OCI-LY1 (cell line): ENCODE measurements at regions not wholly inside any gene's neighbourhood (a gene's known extent, or its start where the extent isn't known, plus 50 kb on each side); places are given as distances from the start of the nearest gene placed in this dataset.

Experiments
- H2AFZ ChIP-seq: fragments of 200-600 bp; sonication (generic), shearing (Covaris generic); 2 replicates; pipeline ENCODE4 v1.6.0; 2014; ENCODE audit warnings: antibody characterized with exemption, mild to moderate bottlenecking, low read length
- H3F3A ChIP-seq: fragments of 200-600 bp; sonication (generic), shearing (Covaris generic); 2 replicates; pipeline ENCODE4 v1.6.0; 2014; ENCODE audit warnings: mild to moderate bottlenecking, antibody characterized with exemption, low read length, moderate library complexity; ENCODE audit not compliant: insufficient read depth
- H3K27ac ChIP-seq: fragments of 200-600 bp; sonication (generic); 2 replicates; pipeline ENCODE4 v1.5.1; 2014; ENCODE audit warnings: low read length, mixed run types, mild to moderate bottlenecking, low read depth; ENCODE audit not compliant: poor library complexity, severe bottlenecking
- H3K27me3 ChIP-seq: fragments of 200-600 bp; sonication (generic); 2 replicates; pipeline ENCODE4 v1.6.0; 2014; ENCODE audit warnings: antibody characterized with exemption, mild to moderate bottlenecking, low read length, moderate library complexity; ENCODE audit not compliant: insufficient read depth
- H3K36me3 ChIP-seq: fragments of 200-600 bp; sonication (generic); 2 replicates; pipeline ENCODE4 v1.6.1; 2014; ENCODE audit warnings: mild to moderate bottlenecking, antibody characterized with exemption, low read length, moderate library complexity, mixed read lengths; ENCODE audit not compliant: insufficient read depth
- H3K4me1 ChIP-seq: fragments of 200-600 bp; sonication (generic); 2 replicates; pipeline ENCODE4 v1.5.1; 2014; ENCODE audit warnings: mild to moderate bottlenecking, low read length, moderate library complexity; ENCODE audit not compliant: insufficient read depth, severe bottlenecking
- H3K4me2 ChIP-seq: fragments of 200-600 bp; sonication (generic), shearing (Covaris generic); 2 replicates; pipeline ENCODE4 v1.6.1; 2014; ENCODE audit warnings: low read length
- H3K4me3 ChIP-seq: fragments of 200-600 bp; sonication (generic); 2 replicates; pipeline ENCODE4 v1.5.1; 2014; ENCODE audit warnings: low read length, low read depth, mild to moderate bottlenecking, mixed read lengths; ENCODE audit not compliant: poor library complexity, severe bottlenecking
- H3K79me2 ChIP-seq: fragments of 200-600 bp; shearing (Covaris generic); 2 replicates; pipeline ENCODE4 v1.6.1; 2016; ENCODE audit warnings: mixed run types, low read length, mixed read lengths; ENCODE audit not compliant: insufficient read depth
- H3K9ac ChIP-seq: fragments of 200-600 bp; sonication (generic), shearing (Covaris generic); 2 replicates; pipeline ENCODE4 v1.6.1; 2014; ENCODE audit warnings: mild to moderate bottlenecking, low read length, mixed read lengths
- H3K9me2 ChIP-seq: fragments of 200-600 bp; sonication (generic), shearing (Covaris generic); 2 replicates; pipeline ENCODE4 v1.6.1; 2014; ENCODE audit warnings: low read depth, mild to moderate bottlenecking, low read length, mixed read lengths
- H3K9me3 ChIP-seq: fragments of 200-600 bp; shearing (Covaris generic); 2 replicates; pipeline ENCODE4 v1.6.1; 2014; ENCODE audit warnings: low read length, mixed read lengths
- H4K20me1 ChIP-seq: fragments of 200-600 bp; sonication (generic), shearing (Covaris generic); 2 replicates; pipeline ENCODE4 v1.6.0; 2016; ENCODE audit warnings: mild to moderate bottlenecking, low read length; ENCODE audit not compliant: insufficient read depth
- CTCF ChIP-seq: fragments of 200-600 bp; sonication (generic), shearing (Covaris generic); IDR thresholded peaks from 2 replicates; pipeline ENCODE4 v1.5.1; 2017; ENCODE audit warnings: mild to moderate bottlenecking, antibody characterized with exemption, low read length, moderate library complexity, mixed read lengths
- EZH2 ChIP-seq: fragments of 200-600 bp; sonication (generic), shearing (Covaris generic); IDR thresholded peaks from 2 replicates; pipeline ENCODE4 v1.8.0; 2017; ENCODE audit warnings: borderline replicate concordance, mixed run types, mild to moderate bottlenecking, antibody characterized with exemption, low read length, moderate library complexity, mixed read lengths

- Histone ChIP-seq H3K9me2 (no peaks in the 10 kb centered on the region), H3K9ac (no peak overlapping the region), H3K4me3 (no peak overlapping the region), H3K36me3 (no peaks in the 10 kb centered on the region), H3F3A (0 out of 2 replicates have a peak, but pooled peaks cover 4% of the 10 kb centered on the region), H3K27ac (peak overlapping the region; percentile 31), H3K79me2 (no peaks in the 10 kb centered on the region), H3K4me2 (no peak overlapping the region), H3K4me1 (peaks cover 63% of the 10 kb centered on the region), H2AFZ (no peak overlapping the region; the same call in 1 of the 2 replicates), H3K27me3 (no peaks in the 10 kb centered on the region), H4K20me1 (no peaks in the 10 kb centered on the region), H3K9me3 (no peaks in the 10 kb centered on the region)
- TF ChIP-seq CTCF (no peak), EZH2 (no peak)
Measured at GRCh38 chr5:4722886-4723285, 417.2 kb upstream of the ADAMTS16 start.

- Histone ChIP-seq H3K4me3 (peak overlapping the region; percentile 2), H3K27me3 (no peaks in the 10 kb centered on the region), H3K9ac (peak overlapping the region; percentile 47), H3K9me3 (no peaks in the 10 kb centered on the region), H3F3A (0 out of 2 replicates have a peak, but pooled peaks cover 4% of the 10 kb centered on the region), H3K4me2 (peak overlapping the region; percentile 35), H3K79me2 (no peaks in the 10 kb centered on the region), H3K27ac (peak overlapping the region; percentile 94), H4K20me1 (no peaks in the 10 kb centered on the region), H3K4me1 (peaks cover 60% of the 10 kb centered on the region), H3K9me2 (no peaks in the 10 kb centered on the region), H2AFZ (no peak overlapping the region), H3K36me3 (no peaks in the 10 kb centered on the region)
- TF ChIP-seq CTCF (no peak), EZH2 (no peak)
Measured at GRCh38 chr5:4725594-4725993, 414.5 kb upstream of the ADAMTS16 start.

GRCh38 chr5:4730279-4730678, 409.9 kb upstream of the ADAMTS16 start:
- peaks cover 28% of the 10 kb centered on the region for H3K4me1 ChIP-seq
- no peak overlapping the region for H2AFZ ChIP-seq
- H3K4me2 ChIP-seq = no peak overlapping the region
- no peaks in the 10 kb centered on the region for H3K36me3 ChIP-seq
- no peak for TF ChIP-seq CTCF
- no peak for TF ChIP-seq EZH2
- H3K9me3 ChIP-seq = no peaks in the 10 kb centered on the region
- 0 out of 2 replicates have a peak, but pooled peaks cover 3% of the 10 kb centered on the region for H3F3A ChIP-seq
- no peak overlapping the region for H3K27ac ChIP-seq
- H3K27me3 ChIP-seq = no peaks in the 10 kb centered on the region
- H3K4me3 ChIP-seq = no peak overlapping the region
- no peaks in the 10 kb centered on the region for H3K9me2 ChIP-seq
- H4K20me1 ChIP-seq = no peaks in the 10 kb centered on the region
- H3K9ac ChIP-seq = no peak overlapping the region
- no peaks in the 10 kb centered on the region for H3K79me2 ChIP-seq
